ENCODE measurements at regions not wholly inside any gene's neighbourhood (a gene's known extent, or its start where the extent isn't known, plus 50 kb on each side); places are given as distances from the start of the nearest gene placed in this dataset.

DNA sequence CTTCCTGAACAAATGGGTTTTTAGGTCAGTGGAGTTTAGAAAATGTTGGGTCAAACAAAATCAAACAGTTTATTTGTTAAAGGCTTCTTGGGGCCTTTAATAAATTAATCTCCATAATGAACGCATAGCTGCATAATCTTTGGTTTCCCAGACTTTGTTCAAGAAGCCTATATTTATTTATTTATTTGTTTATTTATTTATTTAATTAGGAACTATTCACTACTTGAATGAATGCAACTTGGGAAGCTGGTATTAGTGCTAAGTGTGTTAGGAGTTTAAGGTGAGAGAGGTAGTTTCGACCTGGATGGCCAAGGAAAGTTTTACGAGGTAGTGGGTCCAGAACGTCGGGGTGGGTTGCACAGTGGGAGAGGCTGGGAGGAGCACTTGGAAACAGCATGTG is 281.9 kb upstream of the C2CD4B start:
- DNase-seq, result no peak

DNA sequence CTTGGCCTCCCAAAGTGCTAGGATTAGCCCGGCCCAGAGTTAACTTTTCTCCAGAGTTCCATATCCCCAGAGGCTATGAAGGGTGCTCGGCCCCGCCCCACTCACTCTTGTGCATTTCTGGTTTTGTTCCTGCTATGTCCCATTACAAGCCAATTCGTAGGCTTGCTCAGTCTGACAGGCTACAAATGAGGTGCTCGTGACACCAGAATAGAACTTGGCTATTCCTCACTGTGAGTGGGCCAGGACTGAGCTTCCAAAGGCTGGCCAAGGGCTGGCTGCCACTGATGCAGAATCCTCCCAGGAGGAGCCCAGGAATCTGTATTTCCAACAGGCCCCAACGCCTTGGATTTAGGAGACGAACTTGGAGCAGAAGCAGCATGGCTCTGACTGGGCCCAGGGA is 282.7 kb upstream of the C2CD4B start:
- no peak for DNase-seq

DNA sequence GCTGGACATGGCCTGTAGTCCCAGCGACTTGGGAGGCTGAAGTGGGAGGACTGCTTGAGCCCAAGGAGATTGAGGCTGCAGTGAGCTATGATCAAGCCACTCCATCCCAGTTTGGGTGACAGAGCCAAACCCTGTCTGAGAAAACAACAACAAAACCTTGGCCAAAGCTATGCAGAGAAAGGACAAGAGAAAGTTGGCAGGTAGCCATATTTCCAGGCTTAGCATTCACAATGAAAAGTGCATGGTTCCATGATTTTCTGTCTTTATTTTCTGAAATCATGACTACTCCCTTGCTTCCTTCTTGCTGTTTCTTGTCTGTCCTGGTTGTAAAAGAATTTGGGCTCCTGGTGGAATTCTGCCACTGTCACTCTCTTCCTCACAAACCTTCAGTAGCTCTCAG is 284.6 kb upstream of the C2CD4B start:
- DNase-seq, result no peak

DNA sequence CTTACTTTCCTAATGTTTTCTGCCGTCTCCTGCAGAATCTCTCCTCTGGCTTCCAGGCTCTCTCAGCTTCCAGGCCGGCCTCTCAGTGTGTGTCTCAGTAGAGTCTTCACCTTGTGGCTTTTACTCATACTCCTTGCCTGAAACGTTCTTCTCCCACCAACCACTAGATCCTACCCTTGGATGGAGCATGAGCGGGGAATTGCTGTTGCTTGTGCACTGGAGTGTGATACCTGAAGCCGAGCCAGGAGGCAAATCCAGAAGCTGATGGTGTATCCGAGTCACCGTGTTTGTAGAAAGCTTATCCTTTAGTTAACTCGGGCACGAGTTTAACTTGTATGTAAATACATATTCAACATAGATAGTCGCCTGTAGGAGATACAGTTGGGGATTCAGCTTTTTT is 285.0 kb upstream of the C2CD4B start:
- DNase-seq, result no peak

DNA sequence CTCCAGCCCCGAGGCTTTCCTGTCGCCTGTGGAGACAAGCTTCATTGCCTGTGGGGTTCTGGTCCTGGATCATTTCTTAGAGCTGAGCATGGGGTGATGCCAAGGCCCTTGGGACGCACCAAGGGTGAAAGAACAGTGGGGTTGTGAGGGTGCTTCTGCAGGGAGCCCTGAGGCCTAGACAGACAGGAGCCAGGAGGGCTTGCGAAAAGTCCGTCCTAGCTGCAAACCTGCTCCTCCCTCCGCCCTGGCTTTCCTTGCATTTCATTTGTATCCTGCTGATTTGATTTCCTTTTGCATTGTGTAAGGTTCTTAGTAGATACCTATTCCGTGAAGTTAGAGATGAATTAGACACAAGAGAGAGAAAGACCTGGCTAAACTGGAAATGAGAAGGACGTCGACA is 286.9 kb upstream of the C2CD4B start:
- DNase-seq, result no peak

DNA sequence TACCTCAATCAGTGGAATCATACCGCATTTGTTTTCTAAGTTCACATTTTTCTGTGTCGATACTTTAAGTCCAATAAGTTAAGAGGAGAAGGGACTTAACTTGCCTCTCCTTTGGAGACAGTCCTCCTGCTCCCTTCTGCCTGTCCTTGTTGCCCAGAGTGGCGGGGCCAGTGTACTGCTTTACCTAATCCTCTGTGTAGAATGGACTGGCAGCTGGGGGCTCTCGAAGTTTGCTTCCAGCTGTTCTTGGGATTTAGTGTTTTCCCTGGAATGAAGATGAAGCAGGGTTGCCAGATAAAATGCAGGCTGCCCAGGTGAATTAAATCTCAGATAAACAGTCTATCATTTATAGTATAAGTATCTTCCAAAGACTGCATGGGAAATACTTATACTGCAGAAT is 287.6 kb upstream of the C2CD4B start:
- no peak for DNase-seq

DNA sequence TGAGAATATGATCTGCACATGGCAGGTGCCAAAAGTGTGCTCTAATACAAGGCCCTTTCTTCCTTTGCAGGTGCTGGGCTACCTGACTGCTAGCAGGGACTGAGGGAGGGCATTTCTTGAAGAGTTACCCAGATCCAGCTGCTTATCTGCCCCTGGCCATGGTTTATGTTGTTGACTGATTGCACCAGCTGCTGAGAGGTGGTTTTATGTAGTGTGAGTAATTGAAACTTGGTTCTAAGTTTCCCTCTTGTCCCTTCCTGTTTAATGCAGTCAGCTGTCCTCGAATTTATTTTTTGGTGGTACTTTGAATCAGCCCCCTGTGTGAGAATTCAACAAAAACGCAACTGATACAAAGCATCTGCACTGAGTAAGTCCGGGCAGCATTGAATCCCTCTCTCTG is 288.3 kb upstream of the C2CD4B start:
- no peak for DNase-seq

DNA sequence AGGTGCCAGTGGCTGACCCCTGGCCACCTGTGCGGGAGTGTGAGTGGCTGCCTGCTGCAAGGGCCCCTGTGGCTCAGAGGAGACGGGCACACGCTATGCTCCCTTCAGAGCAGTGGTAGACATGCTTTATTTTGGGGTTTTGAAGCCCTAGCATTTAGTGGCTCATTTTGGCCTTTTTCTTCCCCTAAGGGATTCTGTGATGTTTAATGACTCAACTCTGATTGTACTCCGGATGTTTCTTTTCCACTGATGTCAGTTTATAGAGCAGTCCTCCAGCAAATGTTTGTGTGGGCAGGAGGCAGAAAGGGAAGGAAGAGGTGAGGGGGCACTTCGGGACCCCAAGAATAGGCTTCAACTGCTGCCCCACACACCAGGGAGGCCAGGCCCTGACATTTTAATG is 288.9 kb upstream of the C2CD4B start:
- DNase-seq, result no peak

DNA sequence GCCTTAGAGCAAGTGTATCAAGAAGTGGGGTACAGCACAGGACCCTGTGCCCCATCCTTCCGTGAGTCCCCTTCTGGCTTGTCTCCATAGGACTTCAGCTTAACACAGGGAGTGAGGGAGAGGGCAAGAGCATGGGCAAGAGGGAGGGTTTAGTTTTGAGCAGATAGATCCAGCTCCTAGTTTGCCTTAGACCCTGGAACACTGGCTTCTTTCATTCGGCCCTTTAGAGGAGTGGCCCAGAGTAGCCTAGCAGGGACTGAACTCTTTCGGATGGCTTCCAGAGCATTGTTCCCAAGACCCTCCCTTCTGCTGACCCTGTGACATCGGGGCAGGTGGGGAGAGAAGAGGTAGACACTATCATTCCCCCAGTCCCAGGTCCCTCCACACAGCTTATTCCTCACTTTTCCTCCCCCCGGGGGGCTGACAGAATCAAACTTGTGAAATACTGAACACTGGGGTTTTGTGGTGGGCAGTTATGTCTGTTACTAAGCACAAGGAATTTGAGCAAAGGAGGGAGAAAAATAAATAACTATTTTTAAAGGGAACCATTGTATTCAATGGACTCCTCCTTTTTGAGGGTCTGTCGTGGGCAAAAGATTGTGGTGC is 289.6 kb upstream of the C2CD4B start:
- DNase-seq, result no peak

DNA sequence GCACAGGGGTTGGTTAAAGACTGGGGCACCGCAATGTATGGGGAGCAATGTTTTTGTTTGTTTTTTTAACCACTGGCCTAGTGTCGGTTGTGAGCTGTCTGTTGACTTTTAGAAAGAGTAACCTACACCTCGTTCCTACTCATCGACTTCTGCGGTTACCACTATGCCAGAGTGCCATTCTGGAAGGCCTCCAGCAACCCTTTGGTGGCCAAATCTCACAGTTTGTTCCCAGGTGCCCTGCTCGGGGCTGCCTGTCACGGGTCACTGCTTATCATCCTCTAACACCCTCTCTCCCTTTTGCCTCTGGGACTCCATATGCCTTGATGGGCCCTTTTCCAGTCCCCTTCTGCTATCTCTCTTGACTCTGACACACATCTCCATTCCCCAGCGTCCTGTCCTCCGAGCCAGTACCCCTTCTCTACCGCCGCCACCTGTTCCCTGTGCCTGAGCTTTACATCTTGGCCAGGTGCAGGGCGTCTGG is 290.4 kb upstream of the C2CD4B start:
- DNase-seq, result no peak

DNA sequence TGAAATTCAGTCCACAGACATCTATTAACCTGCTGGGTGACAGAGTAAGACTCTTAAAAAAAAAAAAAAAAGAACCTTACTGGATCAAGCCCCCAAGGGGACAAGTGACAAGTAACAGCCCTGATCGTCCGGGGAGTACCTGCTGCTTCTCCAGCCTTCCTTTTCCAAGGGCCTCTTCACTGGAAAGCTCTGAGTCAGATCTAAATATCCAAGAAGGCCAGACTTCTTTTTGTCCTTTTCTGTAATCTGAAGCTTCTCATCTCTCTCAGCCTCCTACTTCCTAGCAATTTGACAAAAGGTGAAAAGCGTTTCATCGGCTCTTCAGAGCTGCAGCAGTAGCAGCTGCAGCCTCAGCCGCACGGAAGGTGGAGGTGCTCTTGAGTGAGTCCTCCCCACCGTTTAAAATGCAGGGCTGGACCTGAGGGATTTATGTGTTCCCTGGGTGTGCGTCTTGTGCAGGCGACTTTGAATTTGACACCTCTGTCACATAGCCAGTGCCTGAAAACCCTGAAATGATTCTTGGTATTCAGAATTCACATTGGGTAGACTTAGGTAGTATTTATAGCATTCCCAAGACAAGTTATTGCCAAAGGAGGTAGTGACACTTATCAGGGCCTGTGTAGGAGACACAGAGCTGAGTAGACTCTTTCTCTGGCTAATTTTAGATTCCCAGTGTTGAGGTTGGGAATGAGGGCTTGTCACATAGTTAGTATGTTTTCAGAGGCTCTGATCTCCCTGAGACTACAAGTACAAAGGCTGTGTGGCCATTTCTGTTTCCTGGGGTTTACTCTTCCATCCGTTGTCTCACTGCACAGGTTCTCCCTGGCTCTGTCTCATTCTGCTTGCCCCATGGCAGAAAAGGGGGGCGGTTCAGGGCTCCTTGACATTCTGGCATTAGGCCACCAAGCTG is 291.2 kb upstream of the C2CD4B start:
- no peak for DNase-seq

DNA sequence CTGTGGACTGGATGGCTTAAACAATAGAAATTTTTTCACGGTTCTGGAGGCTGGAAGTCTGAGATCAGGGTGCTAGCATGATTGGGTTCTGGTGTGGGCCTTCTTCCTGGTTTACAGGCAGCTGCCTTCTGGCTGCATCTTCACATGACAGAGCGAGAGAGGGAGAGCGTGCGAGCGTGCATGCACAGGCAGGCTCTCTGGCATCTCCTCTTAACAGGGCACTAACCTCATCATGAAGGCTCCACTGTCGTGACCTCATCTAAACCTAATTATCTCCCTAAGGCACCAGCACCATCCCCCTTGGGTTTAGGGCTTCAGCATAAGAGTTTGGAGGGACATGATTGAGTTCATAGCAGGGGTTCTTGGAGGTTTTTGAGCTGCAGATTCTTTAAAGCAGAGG is 292.0 kb upstream of the C2CD4B start:
- DNase-seq, result no peak

DNA sequence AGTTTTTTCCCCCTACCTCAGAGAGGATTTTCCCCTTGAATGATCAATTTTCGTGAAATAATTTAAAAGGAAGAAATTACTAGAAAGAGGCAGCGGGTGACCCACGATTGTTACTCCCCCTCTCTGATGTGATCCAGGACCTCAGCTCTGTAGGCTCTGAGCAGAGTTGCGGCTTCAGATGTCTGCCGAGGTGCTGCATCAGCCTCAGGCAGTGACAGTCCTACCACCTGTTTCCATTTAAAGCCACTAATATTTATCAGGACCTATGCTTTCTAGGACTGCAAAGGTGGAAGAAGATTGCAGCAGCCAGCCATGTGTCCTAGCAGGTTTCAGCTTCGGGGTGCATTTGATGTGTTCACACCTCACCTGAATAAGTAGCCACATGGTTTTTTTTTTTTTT is 294.8 kb upstream of the C2CD4B start:
- no peak for DNase-seq

DNA sequence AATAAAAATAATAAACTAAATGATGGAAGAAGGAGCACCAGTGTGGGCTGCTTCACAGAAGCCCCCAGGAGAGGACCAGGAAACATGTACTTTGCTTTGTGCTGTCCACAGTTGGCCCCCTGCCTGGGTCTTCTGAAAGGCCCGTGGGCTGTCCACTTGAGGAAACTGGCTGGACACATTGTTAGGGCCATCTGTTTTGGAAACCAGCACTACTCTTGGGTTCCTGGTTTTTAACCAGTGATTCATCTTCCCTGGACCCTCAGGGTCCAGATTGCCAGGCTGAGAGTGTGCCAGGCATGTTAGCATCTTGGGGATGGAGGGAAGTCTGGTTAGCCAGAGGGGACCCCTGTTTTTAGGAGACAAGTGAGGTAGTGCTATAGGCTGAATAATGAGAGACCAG is 297.2 kb upstream of the C2CD4B start:
- DNase-seq, result no peak

DNA sequence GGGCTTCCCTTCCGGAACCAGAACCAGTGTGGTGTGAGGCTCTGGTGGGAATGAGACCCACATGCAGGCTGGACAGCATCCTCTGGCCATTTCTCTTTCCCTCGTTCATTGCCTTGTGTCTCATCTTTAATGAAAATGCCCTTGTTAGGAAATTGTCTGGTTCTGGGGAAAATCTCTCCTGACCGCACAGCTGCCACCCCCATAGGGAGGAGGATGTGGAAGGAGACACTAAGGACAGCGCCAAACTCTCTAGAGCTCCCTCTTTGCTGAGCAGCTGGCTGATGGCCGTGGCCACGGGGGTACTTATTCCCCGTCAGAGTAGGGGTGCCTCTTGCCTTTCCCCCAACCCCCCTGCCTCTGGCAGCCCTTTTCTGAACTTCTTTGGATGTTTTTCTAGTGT is 297.6 kb upstream of the C2CD4B start:
- DNase-seq, result no peak

DNA sequence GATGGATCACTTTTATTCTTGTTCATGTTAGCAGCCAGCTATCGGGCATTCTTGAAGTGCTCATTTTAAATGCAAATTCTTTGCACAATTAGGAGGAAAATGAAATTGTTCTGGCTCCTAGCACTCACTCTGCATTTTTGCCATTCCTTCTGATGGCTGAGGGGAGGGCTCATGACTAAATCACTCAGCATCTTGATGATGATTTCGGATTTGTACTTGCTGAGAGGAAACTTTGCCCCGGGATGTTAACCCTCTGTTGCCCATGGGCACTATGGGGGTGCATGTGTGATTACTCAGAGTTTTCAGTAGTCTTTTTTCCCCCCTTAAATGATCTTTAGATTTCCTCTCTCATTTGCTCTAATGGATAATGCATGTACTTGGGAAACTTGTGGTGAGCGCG is 299.6 kb upstream of the C2CD4B start:
- no peak for DNase-seq

DNA sequence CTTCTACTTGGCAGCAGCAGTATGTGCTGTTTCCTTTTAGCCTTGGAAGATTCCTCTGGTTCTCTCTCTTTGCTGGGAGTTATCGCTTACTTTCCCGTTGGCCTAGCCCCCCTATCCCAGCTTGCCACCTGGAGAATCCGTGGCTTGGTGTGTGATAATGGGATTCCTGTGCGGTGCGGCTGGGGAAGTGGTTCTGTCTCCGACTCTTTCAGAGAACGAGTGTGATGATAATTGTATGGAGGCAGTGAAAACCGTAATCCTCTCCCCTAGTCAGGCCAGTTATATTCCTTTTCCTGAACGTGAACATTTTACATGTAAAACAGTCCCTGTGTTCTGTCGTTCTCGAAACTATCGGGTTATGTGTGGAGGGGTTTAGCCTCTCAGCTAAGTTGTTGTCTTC is 300.1 kb upstream of the C2CD4B start:
- DNase-seq, result no peak

DNA sequence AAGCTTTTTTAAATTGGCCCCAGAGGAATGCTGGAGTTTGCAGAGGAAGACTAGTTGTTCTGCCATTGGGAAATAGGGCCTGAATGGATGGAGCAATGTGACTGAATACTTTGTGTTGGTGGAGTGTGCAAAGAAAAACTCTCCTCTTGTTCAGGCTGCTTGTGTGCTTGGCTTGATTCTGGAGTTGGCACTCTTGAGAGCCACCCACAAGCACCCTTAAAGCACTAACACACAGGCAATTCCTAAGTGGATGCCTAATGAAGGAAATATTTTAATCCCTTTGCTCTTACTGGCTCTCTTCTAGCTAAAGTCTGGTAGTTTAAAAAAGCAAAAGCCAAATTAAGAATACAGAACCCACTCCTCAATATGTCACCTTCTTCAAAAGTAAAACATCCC is 304.4 kb upstream of the C2CD4B start:
- no peak for DNase-seq

DNA sequence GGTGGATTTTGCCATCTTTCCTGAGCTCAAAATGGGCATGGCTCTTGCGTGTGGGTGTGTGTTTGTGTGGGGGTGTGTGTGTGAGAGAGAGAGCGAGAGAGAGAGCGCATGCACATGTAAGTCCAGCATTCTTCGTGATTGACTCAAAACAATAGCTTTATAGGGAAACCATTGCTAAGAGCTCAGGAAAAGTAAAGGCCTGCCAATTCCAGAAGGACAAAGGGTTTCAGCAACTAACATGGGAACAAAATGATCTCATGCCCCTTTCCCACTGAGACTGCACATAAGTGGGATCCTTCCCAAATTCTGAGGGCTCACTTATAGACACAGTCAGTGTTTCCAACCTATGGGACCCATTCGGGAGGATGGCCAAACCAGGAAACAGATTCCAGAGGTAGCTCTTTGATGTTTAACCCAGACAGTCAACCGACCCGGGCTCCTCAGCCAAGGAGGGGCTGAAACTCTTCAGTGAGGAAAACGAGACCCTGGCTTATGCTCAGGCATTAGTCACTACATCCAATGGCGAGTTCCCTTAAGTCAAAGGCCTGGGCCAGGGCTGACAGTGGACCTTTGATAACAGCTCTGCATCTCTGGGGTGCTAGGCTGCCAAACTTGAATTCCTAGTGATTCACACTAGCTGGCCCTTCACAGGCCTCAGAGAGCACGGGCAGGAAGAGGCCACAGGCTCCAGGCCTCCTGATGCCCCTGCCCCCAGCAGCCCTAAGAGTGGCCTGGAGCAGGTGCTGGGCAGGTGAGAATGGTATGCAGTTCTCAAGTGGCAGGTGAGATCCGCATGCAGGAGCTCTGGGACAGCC is 305.0 kb upstream of the C2CD4B start:
- DNase-seq, result no peak

DNA sequence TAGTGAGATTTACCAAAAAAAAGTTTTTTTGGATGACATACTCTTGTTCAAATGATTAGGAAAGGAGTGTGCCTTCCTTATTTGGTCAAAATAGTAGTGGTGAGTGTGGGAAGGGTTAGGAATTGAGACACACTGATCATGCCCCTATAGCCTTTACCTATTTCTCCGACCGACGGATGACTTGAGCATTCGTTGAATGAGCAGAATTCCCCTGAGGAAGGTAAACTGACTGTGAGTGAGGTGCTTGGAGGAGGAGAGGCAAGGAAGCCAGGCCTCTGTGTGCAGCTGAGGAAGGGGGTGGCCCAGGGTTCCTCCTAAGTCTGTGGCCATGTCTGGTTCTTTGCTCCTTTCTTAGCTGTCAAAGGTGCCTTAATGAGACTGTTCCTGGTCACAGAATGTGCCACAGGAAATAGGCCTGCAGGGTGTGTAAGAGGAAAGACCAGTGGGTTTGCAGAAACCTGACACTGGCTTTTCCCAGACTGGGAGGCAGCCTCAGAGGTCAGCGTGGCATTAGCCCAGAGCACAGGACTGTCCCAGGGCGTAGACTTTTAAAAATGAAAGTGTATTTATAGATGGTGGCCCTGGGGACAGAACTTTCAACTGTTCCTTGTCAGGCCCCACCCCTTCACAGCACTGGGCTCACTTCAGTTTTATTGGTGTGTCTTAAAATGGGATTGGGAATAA is 307.7 kb upstream of the C2CD4B start:
- peak; percentile 89 for DNase-seq

DNA sequence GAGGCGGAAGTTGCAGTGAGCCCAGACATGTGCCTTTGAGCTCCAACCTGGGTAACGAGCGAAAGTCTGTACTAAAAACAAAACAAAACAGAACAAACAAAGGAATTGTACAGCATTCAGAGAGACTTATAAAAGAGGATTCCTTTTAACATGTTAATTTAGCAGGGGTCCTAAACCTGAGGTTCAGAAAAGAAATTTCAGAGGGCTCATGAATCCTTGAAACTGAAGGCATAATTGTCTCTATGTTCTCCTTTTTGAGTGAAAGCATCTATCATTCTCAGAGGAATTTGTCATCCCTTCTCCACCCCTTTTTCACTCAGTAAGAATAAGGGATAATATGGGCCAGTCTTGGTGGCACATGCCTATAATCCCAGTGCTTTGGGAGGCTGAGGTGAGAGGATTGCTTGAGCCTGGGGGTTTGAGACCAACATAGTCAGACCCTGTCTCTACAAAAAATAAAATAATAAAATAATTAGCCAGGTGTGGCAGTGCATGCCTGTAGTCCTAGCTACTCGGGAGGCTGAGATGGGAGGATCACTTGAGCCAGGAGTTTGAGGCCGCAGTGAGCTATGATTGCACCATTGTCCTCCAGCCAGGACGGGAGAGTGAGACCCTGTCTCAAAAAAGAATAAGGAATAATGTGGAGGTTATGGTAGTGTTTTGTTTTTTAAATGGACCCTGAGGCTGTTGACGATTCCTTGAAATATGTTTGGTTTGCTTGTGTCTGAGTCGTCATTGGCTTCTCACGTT is 309.1 kb upstream of the C2CD4B start:
- DNase-seq, result no peak

DNA sequence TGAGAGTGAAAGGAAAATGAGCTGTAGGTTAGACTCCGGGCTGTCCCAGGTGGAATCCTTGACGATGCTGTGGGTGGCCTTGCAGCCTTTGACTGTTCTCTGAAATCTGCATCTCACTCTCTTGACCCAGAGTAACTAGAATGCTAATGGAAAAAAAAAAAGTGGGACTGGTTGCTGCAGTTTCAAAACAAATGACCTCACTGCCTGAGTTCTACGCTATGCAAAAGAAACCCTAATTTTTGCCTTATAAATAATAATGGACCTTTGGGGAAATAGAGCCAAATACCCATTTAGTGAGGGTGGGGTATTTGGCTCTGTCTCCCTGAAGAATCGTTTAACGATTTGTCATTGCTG is 309.7 kb upstream of the C2CD4B start:
- DNase-seq, result no peak

DNA sequence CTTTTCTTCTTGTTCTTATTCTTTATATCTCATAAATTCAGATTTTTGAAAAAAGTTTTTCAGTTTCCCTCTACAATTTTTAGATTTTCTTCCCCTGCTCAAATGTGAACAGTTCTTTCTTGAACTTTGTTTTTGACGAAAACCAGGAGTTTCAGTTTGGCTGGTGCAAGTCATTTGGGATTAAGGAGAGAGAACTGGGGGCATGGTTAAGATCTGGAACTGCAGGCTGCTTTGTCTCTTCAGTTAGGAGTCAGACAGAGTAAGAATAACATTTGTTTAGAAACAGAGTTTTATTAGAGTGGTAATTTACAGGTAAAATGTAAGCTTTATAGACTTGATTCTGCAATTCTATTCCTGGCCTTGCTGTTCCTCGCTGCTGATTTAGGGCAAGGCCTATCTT is 310.5 kb upstream of the C2CD4B start:
- no peak for DNase-seq

Data from NCI-H526 treated with DMSO at 0.1 percent for 48 hours (cell line).